Cardiac muscle cell (in vitro differentiated cells and primary cell): ENCODE measurements at regions not wholly inside any gene's neighbourhood (a gene's known extent, or its start where the extent isn't known, plus 50 kb on each side); places are given as distances from the start of the nearest gene placed in this dataset.

Experiments used
- DNase-seq, 2 donors: peaks; one replicate each; pipeline versions ENCODE4 v3.0.0 to v3.0.0-alpha.2; 2010 to 2017; ENCODE audit warnings: low read depth in 1 of 2, low spot score in 1 of 2
- H3K27ac ChIP-seq: fragments of 200-600 bp; sonication (generic); 2 replicates; pipeline ENCODE4 v1.5.1; 2016
- H3K27me3 ChIP-seq: fragments of 200-600 bp; sonication (generic); 2 replicates; pipeline ENCODE4 v1.6.0; 2016; ENCODE audit warnings: control low read depth
- H3K36me3 ChIP-seq: fragments of 200-600 bp; sonication (generic); 2 replicates; pipeline ENCODE4 v1.5.1; 2016; ENCODE audit warnings: control low read depth
- H3K4me1 ChIP-seq: fragments of 200-600 bp; sonication (generic); 2 replicates; pipeline ENCODE4 v1.8.1; 2017; ENCODE audit warnings: low read depth, mild to moderate bottlenecking, mixed run types
- H3K4me3 ChIP-seq: fragments of 200-600 bp; sonication (generic); 2 replicates; pipeline ENCODE4 v1.5.1; 2016; ENCODE audit warnings: mild to moderate bottlenecking
- H3K9me3 ChIP-seq: fragments of 200-600 bp; sonication (generic); 2 replicates; pipeline ENCODE4 v1.5.1; 2017; ENCODE audit warnings: low read depth, mild to moderate bottlenecking, control low read depth
- TF ChIP-seq, protein P1 (sequence below): IDR thresholded peaks from 2 replicates; pipeline ENCODE4 v1.5.1; 2012; ENCODE audit warnings: low read depth, mild to moderate bottlenecking, low read length

DNA sequence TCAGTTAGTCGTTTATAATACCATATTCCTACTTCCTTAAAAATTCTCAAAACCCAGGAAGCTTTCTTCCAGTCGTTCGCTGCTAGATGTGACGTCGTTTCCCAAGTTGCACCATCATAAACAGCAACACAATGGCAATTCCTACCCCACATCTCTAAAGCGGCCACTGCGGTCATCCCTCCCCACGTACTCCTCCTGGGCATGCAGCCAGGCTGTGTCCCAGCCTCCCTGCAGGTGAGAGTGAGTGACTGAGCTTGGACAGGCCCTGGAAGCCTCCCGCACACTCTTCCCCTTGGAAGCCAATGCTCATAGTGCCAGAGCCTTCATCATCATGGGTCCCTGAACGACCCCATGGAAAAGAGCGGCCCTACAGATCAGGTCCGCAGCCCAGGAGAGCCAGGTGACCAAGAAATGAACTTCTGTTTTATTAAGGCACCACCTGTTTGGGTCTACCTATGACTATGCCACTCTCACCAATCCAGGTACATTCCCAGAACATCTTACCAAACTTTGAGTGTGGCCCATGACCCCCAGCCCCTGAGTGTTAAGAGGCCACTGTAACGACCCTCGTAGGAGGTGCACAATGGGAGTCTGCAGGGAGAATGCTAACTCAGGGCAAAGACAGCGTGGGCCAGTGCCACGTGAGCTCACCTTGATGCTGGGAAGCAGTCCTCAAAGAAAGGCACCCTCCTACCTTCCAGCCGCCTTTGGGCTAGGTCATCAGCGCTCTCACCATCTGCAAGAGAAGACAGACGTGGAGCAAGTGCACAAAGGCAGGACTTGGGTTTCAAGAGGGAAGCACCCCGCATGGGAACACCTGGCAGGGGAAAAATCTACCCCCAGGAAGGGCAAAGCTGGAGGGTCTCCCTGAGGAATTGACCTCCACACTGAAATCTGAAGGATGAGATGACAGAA lies 74.7 kb upstream of the RAB6C start:
- no peak overlapping the region for H3K27ac ChIP-seq
- H3K36me3 ChIP-seq, result no peaks in the 10 kb centered on the region
- H3K4me1 ChIP-seq, result peaks cover 7% of the 10 kb centered on the region
- TF ChIP-seq, protein P1, sequence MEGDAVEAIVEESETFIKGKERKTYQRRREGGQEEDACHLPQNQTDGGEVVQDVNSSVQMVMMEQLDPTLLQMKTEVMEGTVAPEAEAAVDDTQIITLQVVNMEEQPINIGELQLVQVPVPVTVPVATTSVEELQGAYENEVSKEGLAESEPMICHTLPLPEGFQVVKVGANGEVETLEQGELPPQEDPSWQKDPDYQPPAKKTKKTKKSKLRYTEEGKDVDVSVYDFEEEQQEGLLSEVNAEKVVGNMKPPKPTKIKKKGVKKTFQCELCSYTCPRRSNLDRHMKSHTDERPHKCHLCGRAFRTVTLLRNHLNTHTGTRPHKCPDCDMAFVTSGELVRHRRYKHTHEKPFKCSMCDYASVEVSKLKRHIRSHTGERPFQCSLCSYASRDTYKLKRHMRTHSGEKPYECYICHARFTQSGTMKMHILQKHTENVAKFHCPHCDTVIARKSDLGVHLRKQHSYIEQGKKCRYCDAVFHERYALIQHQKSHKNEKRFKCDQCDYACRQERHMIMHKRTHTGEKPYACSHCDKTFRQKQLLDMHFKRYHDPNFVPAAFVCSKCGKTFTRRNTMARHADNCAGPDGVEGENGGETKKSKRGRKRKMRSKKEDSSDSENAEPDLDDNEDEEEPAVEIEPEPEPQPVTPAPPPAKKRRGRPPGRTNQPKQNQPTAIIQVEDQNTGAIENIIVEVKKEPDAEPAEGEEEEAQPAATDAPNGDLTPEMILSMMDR, result no peak
- no peak for DNase-seq
- no peaks in the 10 kb centered on the region for H3K27me3 ChIP-seq
- no peaks in the 10 kb centered on the region for H3K9me3 ChIP-seq
- H3K4me3 ChIP-seq, result no peak overlapping the region

GRCh38 chr2:129905664-129906081 lies 73.8 kb upstream of the RAB6C start:
- Histone ChIP-seq H3K4me1 (peaks cover 7% of the 10 kb centered on the region), H3K27me3 (no peaks in the 10 kb centered on the region), H3K9me3 (no peaks in the 10 kb centered on the region), H3K4me3 (no peak overlapping the region), H3K27ac (no peak overlapping the region), H3K36me3 (no peaks in the 10 kb centered on the region)
- no peak for DNase-seq
- TF ChIP-seq, protein P1, result no peak

DNA sequence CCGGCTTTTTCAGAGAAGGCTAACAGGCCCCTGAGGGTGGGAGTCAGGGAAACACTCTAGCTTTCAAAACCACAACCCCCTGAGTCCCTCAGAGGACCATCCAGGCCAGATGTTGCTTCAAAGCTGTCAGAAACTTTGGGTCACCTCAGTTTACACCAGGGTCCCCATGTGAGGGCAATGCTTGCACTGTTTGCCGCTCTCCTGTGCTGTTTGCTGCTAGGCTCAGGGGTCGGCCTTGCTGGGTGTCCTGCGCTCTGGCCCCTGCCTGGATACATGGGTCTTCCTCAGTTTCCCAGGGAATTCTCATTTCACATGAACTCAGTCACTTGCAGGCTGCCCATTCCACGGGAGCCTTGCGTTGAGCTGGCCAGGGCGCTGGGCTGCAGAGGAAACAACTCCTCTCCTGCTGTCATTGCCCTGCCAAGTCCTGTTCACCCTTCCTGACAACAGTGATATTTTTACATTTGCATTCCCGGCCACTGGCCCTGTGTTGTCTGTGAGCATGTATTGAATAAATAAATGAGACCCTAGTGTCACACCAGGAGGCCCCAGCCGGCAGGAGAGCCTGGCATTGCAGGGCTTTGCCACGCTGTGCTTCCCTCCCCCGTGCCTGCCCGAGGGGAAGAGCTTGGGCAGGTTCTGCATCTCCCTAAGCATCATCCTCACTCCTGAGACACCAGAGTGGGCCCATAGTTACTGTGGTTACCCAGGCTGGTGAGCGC lies 73.2 kb upstream of the RAB6C start:
- no peaks in the 10 kb centered on the region for H3K36me3 ChIP-seq
- H3K27me3 ChIP-seq, result no peaks in the 10 kb centered on the region
- no peak overlapping the region for H3K27ac ChIP-seq
- DNase-seq, result no peak
- H3K4me1 ChIP-seq, result peaks cover 7% of the 10 kb centered on the region
- H3K9me3 ChIP-seq, result no peaks in the 10 kb centered on the region
- H3K4me3 ChIP-seq, result no peak overlapping the region
- TF ChIP-seq, protein P1, result no peak

DNA sequence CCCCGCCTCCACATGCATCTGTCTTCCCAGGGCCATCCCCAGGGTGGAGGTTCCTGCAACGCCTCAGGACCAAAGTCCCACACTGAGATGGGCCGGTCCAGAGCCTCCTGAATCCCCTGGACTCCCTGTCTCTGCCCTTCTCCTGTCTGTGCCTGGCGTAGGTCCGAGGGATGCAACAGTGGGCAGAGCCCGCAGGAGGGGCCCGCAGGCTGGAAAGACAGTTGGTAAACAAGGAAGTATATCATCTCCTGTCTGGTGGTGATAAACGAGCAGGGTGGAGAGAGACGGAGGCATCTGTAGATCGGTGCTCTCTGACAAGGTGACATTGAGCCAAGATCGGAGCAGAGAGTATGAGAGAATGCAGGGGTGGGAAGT lies 72.6 kb upstream of the RAB6C start:
- H3K27me3 ChIP-seq, result no peaks in the 10 kb centered on the region
- no peaks in the 10 kb centered on the region for H3K9me3 ChIP-seq
- H3K4me3 ChIP-seq, result no peak overlapping the region
- H3K36me3 ChIP-seq, result no peaks in the 10 kb centered on the region
- no peak for DNase-seq
- H3K27ac ChIP-seq, result no peak overlapping the region
- H3K4me1 ChIP-seq, result peaks cover 7% of the 10 kb centered on the region
- TF ChIP-seq, protein P1, result no peak

DNA sequence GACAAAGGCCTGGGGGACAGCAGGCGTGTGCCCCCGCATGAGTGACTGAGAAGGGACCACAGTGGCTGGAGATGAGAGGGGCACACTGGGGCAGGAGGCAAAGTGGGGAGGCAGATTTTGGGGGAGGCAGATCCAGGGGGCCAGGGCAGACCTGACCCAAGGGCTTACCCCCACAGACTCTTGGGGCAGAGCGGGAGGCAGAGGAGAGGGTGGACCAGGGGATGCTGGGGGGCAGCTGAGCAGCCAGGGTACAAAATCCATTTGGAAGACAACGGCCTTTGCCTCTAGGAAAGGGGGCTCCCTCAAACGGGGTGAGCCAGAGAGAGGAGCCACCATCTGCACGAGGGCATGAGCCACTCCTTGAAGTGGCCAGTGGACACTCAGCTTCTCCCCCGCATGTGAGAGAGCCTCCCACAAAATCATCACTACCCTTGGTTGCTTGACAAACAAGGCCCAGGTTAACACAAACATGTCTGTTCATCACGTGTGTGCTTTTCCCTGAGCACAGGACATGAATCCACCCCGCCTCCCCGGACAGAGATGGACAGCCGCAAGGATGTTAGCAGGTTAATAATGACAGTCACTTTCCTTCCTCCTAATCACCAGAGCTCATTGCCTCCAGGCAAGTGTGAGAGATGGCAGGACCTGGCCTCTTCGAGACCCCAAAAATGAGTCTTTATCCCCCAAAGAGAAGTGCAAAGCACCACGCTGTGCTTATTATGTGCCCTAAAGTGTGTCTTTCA lies 72.0 kb upstream of the RAB6C start:
- no peak for DNase-seq
- TF ChIP-seq, protein P1, result no peak

More for the DNA sequence above, 72.0 kb upstream of the RAB6C start:
- Histone ChIP-seq H3K27ac (no peak overlapping the region), H3K4me1 (peaks cover 7% of the 10 kb centered on the region), H3K4me3 (no peak overlapping the region), H3K27me3 (no peaks in the 10 kb centered on the region), H3K36me3 (no peaks in the 10 kb centered on the region), H3K9me3 (no peaks in the 10 kb centered on the region)
